ENCODE measurements at regions not wholly inside any gene's neighbourhood (a gene's known extent, or its start where the extent isn't known, plus 50 kb on each side); places are given as distances from the start of the nearest gene placed in this dataset.
"Not testable (repeated sequence)": the region's sequence is repeated elsewhere in the genome, so short reads cannot be mapped to it uniquely, and the experiment has no call there.

DNA sequence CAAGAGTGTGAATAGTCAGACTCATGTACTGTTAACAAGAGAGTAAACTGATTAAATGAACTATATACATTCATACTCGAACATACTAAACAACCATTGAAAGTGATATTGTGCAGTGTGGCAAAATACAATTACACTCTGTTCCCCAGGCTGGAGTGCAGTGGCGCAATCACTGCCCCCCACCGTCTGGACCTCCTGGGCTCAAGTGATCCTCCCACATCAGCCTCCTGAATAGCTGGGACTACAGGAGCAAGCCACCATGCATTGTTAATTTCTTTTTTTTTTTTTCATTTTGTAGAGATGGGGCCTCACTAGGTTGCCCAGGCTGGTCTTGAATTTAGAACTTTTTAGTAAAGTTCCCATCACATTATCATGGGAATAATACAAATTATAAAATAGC is 77.3 kb upstream of the LSM14A start:
- H3K79me1 ChIP-seq (ENCODE audit: low read depth, low read length), result peaks cover 2% of the 10 kb centered on the region
- no peak overlapping the region for H2BK12ac ChIP-seq (ENCODE audit: low read length)
- H2AK5ac ChIP-seq (ENCODE audit: low read depth, low read length), result no peak overlapping the region
- no peak overlapping the region for H2BK120ac ChIP-seq (ENCODE audit: low read depth, low read length)
- no CpG with 5 or more reads among the region's 3 CpGs for WGBS, 2 donors (ENCODE audit: extremely low coverage in 2 of 2, insufficient read length in 2 of 2, insufficient replicate concordance in 1 of 2)
- no peak for DNase-seq (ENCODE audit: low spot score)
- H2BK15ac ChIP-seq (ENCODE audit: low read length), result no peak overlapping the region
- no peak overlapping the region for H4K91ac ChIP-seq (ENCODE audit: low read depth, low read length, poor library complexity)
- H3K27ac ChIP-seq (replicated peaks; ENCODE audit: low read length), result no peak overlapping the region
- H3K9me3 ChIP-seq (replicated peaks in 1 of 2; ENCODE audit: control insufficient read depth in 2 of 2, insufficient read depth in 1 of 2, low read depth in 1 of 2, low read length in 2 of 2), result no peaks in the 10 kb centered on the region
- H3K4ac ChIP-seq (ENCODE audit: low read length), result no peak overlapping the region
- H3K4me1 ChIP-seq (ENCODE audit: control insufficient read depth in 2 of 2, insufficient read depth in 1 of 2, low read depth in 1 of 2, low read length in 2 of 2), result no peaks in the 10 kb centered on the region
- no peak overlapping the region for H3K4me3 ChIP-seq (ENCODE audit: low read length in 2 of 2)
- H3K27me3 ChIP-seq (ENCODE audit: control insufficient read depth in 3 of 3, insufficient read depth in 3 of 3, low read depth in 1 of 3, low read length in 3 of 3), result peaks cover 0 to 3% (median 0%) of the 10 kb centered on the region in 3 experiments
- H3K36me3 ChIP-seq (replicated peaks in 1 of 2; ENCODE audit: control insufficient read depth in 2 of 2, insufficient read depth in 2 of 2, low read length in 2 of 2), result no peaks in the 10 kb centered on the region
- H2AFZ ChIP-seq (ENCODE audit: low read length), result no peak overlapping the region
- no peak overlapping the region for H3K14ac ChIP-seq (ENCODE audit: low read length)
- H3K4me2 ChIP-seq (ENCODE audit: insufficient read depth, low read length, poor library complexity, severe bottlenecking), result no peak overlapping the region
- H2BK5ac ChIP-seq (ENCODE audit: low read length), result no peak overlapping the region
- H3K9ac ChIP-seq (ENCODE audit: low read depth, low read length, poor library complexity), result no peak overlapping the region
- H3K23ac ChIP-seq (ENCODE audit: low read depth, low read length, poor library complexity), result no peak overlapping the region
- no peak overlapping the region for H3K18ac ChIP-seq (ENCODE audit: low read length)
- no peak overlapping the region for H4K8ac ChIP-seq (ENCODE audit: low read depth, low read length)

DNA sequence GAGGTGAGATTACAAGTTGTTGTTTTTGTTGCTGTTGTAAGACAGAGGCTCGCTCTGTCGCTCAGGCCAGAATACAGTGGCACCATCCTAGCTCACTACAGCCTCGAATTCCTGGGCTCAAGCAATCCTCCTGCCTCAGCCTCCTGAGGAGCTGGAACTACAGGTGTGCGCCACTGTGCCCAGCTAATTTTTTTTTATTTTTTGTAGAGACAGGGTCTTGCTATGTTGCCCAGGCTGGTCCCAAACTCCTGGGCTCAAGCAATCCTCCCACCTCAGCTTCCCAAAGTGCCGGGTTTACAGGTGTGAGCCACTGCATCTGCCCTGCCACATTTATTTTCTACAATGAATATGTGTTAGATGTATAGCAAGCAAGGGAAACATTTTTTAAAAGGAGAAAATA is 76.9 kb upstream of the LSM14A start:
- not testable (repeated sequence) for H2BK12ac ChIP-seq (ENCODE audit: low read length); H3K23ac ChIP-seq (ENCODE audit: low read depth, low read length, poor library complexity); H3K14ac ChIP-seq (ENCODE audit: low read length); DNase-seq (ENCODE audit: low spot score); H3K18ac ChIP-seq (ENCODE audit: low read length); H3K79me1 ChIP-seq (ENCODE audit: low read depth, low read length); H3K4ac ChIP-seq (ENCODE audit: low read length); H2AFZ ChIP-seq (ENCODE audit: low read length); H2AK5ac ChIP-seq (ENCODE audit: low read depth, low read length); H4K8ac ChIP-seq (ENCODE audit: low read depth, low read length); H3K36me3 ChIP-seq (replicated peaks in 1 of 2; ENCODE audit: control insufficient read depth in 2 of 2, insufficient read depth in 2 of 2, low read length in 2 of 2); H3K27me3 ChIP-seq (ENCODE audit: control insufficient read depth in 3 of 3, insufficient read depth in 3 of 3, low read depth in 1 of 3, low read length in 3 of 3); H3K9me3 ChIP-seq (replicated peaks in 1 of 2; ENCODE audit: control insufficient read depth in 2 of 2, insufficient read depth in 1 of 2, low read depth in 1 of 2, low read length in 2 of 2); H3K4me1 ChIP-seq (ENCODE audit: control insufficient read depth in 2 of 2, insufficient read depth in 1 of 2, low read depth in 1 of 2, low read length in 2 of 2); H2BK120ac ChIP-seq (ENCODE audit: low read depth, low read length); H3K4me3 ChIP-seq (ENCODE audit: low read length in 2 of 2); H2BK15ac ChIP-seq (ENCODE audit: low read length); H3K4me2 ChIP-seq (ENCODE audit: insufficient read depth, low read length, poor library complexity, severe bottlenecking); H2BK5ac ChIP-seq (ENCODE audit: low read length); H4K91ac ChIP-seq (ENCODE audit: low read depth, low read length, poor library complexity); H3K27ac ChIP-seq (replicated peaks; ENCODE audit: low read length); H3K9ac ChIP-seq (ENCODE audit: low read depth, low read length, poor library complexity)
- no CpG with 5 or more reads among the region's 5 CpGs for WGBS, 2 donors (ENCODE audit: extremely low coverage in 2 of 2, insufficient read length in 2 of 2, insufficient replicate concordance in 1 of 2)

- Histone ChIP-seq H3K79me1 (ENCODE audit: low read depth, low read length) (peaks cover 2% of the 10 kb centered on the region), H3K4me3 (ENCODE audit: low read length in 2 of 2) (no peak overlapping the region), H3K4me2 (ENCODE audit: insufficient read depth, low read length, poor library complexity, severe bottlenecking) (no peak overlapping the region), H2AFZ (ENCODE audit: low read length) (peak overlapping the region; percentile 17), H3K27ac (replicated peaks; ENCODE audit: low read length) (no peak overlapping the region), H4K8ac (ENCODE audit: low read depth, low read length) (no peak overlapping the region), H3K36me3 (replicated peaks in 1 of 2; ENCODE audit: control insufficient read depth in 2 of 2, insufficient read depth in 2 of 2, low read length in 2 of 2) (no peaks in the 10 kb centered on the region), H3K9ac (ENCODE audit: low read depth, low read length, poor library complexity) (no peak overlapping the region), H3K14ac (ENCODE audit: low read length) (no peak overlapping the region), H2BK12ac (ENCODE audit: low read length) (no peak overlapping the region), H4K91ac (ENCODE audit: low read depth, low read length, poor library complexity) (no peak overlapping the region), H3K27me3 (ENCODE audit: control insufficient read depth in 3 of 3, insufficient read depth in 3 of 3, low read depth in 1 of 3, low read length in 3 of 3) (peaks cover 0 to 3% (median 0%) of the 10 kb centered on the region in 3 experiments), H2BK120ac (ENCODE audit: low read depth, low read length) (no peak overlapping the region), H2BK15ac (ENCODE audit: low read length) (no peak overlapping the region), H3K23ac (ENCODE audit: low read depth, low read length, poor library complexity) (no peak overlapping the region), H3K4me1 (ENCODE audit: control insufficient read depth in 2 of 2, insufficient read depth in 1 of 2, low read depth in 1 of 2, low read length in 2 of 2) (no peaks in the 10 kb centered on the region), H3K4ac (ENCODE audit: low read length) (no peak overlapping the region), H2AK5ac (ENCODE audit: low read depth, low read length) (no peak overlapping the region), H3K18ac (ENCODE audit: low read length) (no peak overlapping the region), H2BK5ac (ENCODE audit: low read length) (no peak overlapping the region), H3K9me3 (replicated peaks in 1 of 2; ENCODE audit: control insufficient read depth in 2 of 2, insufficient read depth in 1 of 2, low read depth in 1 of 2, low read length in 2 of 2) (no peaks in the 10 kb centered on the region)
- WGBS, 2 donors (ENCODE audit: extremely low coverage in 2 of 2, insufficient read length in 2 of 2, insufficient replicate concordance in 1 of 2), result no CpG with 5 or more reads among the region's 14 CpGs
- DNase-seq (ENCODE audit: low spot score), result peak; percentile 53
Measured at GRCh38 chr19:34096020-34096915, 76.0 kb upstream of the LSM14A start.

DNA sequence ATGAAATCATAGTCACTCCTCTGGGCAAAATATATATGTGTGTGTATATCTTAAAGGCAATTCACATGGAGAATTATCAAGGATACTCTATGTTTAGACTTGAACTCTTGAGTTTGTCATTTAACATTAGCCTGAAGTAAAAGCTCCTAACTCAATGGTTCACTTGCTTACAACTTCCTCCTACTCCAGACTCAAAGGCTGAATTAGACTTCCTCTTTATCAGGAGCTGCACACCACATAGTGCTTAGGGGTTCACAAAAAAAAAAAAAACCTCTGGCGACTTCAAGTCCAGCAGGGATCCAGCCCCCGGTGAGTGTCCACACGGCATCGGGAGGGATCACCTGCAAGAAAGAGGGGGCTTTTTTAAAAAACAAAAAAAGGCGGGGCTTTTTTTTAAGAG is 68.2 kb upstream of the LSM14A start:
- Histone ChIP-seq H3K4ac (ENCODE audit: low read length) (no peak overlapping the region), H3K9me3 (replicated peaks in 1 of 2; ENCODE audit: control insufficient read depth in 2 of 2, insufficient read depth in 1 of 2, low read depth in 1 of 2, low read length in 2 of 2) (no peaks in the 10 kb centered on the region), H3K4me1 (ENCODE audit: control insufficient read depth in 2 of 2, insufficient read depth in 1 of 2, low read depth in 1 of 2, low read length in 2 of 2) (no peaks in the 10 kb centered on the region), H3K4me3 (ENCODE audit: low read length in 2 of 2) (no peak overlapping the region), H2AFZ (ENCODE audit: low read length) (no peak overlapping the region), H3K9ac (ENCODE audit: low read depth, low read length, poor library complexity) (no peak overlapping the region), H2BK120ac (ENCODE audit: low read depth, low read length) (no peak overlapping the region), H2BK5ac (ENCODE audit: low read length) (no peak overlapping the region), H3K27me3 (ENCODE audit: control insufficient read depth in 3 of 3, insufficient read depth in 3 of 3, low read depth in 1 of 3, low read length in 3 of 3) (peaks cover 0 to 3% (median 0%) of the 10 kb centered on the region in 3 experiments), H3K18ac (ENCODE audit: low read length) (no peak overlapping the region), H3K36me3 (replicated peaks in 1 of 2; ENCODE audit: control insufficient read depth in 2 of 2, insufficient read depth in 2 of 2, low read length in 2 of 2) (no peaks in the 10 kb centered on the region), H2BK12ac (ENCODE audit: low read length) (no peak overlapping the region), H3K14ac (ENCODE audit: low read length) (no peak overlapping the region), H3K4me2 (ENCODE audit: insufficient read depth, low read length, poor library complexity, severe bottlenecking) (no peak overlapping the region), H3K27ac (replicated peaks; ENCODE audit: low read length) (no peak overlapping the region), H3K79me1 (ENCODE audit: low read depth, low read length) (no peaks in the 10 kb centered on the region), H2BK15ac (ENCODE audit: low read length) (no peak overlapping the region), H3K23ac (ENCODE audit: low read depth, low read length, poor library complexity) (no peak overlapping the region), H4K91ac (ENCODE audit: low read depth, low read length, poor library complexity) (no peak overlapping the region), H2AK5ac (ENCODE audit: low read depth, low read length) (no peak overlapping the region), H4K8ac (ENCODE audit: low read depth, low read length) (no peak overlapping the region)
- WGBS, 2 donors (ENCODE audit: extremely low coverage in 2 of 2, insufficient read length in 2 of 2, insufficient replicate concordance in 1 of 2), result no CpG with 5 or more reads among the region's 5 CpGs
- DNase-seq (ENCODE audit: low spot score), result no peak
